HUDEP-2 (cell line): ENCODE measurements at regions not wholly inside any gene's neighbourhood (a gene's known extent, or its start where the extent isn't known, plus 50 kb on each side); places are given as distances from the start of the nearest gene placed in this dataset.

Experiments
- DNase-seq, 76 experiments: peaks; one replicate each; lab custom pipeline; 2025; ENCODE audit not compliant: unreplicated experiment in 76 of 76; lab: John Stamatoyannopoulos, UW

DNA sequence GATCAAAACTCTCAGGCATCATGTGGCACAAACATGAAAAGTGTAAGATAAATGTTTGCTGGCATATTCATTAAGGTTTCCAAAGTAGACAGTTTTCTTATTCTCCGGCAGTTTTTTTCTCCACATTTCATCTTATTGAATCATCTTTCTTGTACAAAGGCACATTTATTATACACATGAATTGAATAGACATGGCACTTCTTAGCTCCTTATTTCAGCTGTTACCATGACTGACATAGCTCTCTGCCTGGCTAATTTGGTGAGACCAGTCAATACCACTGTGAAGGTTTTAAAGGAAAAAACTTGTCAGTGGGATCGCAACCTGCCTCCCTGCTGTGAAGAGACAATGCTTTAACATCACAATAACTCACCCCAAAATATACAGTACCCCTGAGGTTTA, 285.0 kb upstream of the PCDH20 start:
- no peak for DNase-seq

DNA sequence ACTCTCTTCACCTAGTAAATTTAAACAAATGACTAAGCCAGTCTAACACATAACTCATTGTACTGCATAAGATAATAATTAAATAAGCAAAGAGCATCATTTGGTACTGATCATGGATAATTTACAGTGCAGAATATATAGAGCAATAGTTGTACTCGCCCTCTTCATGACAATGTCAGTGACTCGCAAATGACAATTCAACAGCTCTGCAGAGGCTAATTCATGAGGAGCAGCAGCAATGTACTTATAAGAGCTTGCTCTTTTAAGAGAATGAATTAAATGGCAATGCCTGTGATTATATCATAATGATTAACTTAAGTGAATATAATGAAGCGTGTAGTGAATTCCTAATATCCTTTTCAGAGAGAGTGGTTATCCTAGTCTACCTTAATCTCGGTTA, 284.5 kb upstream of the PCDH20 start:
- DNase-seq, result no peak

DNA sequence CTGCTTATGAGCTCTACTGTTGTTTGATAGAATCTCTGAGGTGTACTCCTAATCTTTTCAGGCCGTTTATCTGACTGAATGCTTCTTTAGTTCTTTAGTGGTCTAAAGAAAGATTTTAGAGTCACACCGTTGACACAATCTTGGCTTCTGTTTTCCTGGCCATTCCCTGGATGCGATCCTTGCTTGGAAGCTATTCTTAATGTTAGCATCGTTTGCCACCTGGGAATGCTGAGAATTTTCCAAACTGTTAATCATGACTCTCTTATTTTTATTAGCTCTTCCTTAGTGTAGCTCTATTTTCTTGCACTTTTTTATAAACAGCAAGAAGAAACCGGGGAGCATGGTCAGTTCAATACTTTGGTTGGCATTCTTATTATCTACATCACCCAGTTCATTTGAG, 281.0 kb upstream of the PCDH20 start:
- DNase-seq, result no peak

DNA sequence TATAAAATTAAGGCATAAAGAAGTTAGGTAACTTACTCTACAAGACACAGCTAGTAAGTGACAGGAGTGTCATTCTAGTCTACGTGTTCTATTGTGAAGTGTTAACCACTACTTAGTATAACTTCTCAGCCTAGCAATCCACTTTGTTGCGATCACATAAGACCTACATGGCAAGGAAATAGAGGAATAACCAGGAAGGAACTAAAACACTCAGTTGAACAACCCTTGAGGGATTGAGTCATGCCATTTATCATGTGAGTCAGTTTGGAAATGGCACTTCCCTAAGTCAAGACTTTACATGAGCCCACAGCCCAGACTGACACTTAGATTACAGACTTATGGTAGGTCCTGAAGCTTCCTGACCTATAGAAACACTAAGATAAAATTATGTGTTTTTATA, 279.5 kb upstream of the PCDH20 start:
- DNase-seq, result no peak

DNA sequence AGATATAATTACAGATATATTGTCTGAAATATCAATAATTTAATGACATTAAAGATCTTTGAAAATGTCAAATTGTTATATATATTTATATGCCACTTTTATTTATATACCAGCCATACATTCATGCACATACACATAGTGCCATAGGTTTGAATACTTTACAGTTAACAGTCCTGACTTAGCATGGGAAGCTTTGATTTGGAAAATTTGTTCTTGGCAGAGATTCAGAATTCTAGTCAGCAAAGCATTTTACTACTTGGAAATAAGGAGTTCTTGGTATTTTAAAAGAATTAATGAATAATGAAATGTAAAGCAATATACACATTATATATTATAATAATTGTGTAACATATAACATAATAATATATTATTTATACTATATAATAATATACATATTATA, 277.0 kb upstream of the PCDH20 start:
- DNase-seq, result no peak

DNA sequence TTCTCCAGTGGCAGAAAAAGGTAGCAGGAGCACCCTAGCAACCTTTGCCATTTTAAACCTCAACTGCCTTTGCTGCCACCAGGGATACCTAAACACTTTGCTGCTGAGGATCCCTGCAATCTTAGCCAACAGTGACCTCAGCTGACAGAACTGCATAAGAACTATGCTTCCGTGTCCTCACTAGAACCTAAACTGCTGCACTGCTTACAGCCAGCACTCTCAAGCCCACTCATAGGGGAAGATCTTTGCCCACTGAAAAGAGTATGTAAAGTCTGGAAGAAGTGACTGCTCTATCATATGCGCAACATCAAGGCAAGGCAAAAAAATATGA, 270.0 kb upstream of the PCDH20 start:
- DNase-seq, result peak in 15 of 76 experiments; percentile 1 to 31 (median 12)

DNA sequence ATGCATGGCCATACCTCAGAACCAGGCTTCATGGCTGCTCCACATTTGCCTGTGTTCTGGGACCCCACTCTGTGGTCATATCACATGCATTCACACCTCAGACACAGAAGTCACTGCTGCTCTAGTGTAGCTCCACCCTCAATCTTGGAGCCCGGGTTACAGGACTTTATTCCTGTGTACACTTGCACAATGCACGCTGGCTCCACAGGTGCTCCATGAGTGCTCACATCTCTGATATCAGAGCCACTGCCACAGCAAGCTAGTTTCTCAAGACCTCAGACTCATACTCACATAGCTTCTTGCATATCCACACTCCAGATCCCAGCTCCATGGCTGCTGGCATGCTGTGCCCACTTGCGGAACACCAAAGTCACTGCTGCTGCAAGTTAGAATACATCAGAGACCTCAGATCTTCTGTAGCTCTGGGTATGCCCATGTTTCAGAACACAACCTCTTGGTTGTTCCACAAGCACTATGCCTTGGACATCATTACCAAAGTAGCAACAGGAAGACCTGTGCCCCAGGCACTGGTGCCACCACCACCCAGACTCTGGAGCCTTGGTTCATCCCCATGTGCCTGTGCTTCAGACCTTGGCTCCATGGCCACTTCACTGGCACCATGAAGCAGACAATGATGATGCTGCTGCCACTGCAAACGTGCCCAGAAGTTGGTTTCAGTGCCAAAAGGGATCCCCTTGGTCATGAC, 269.5 kb upstream of the PCDH20 start:
- DNase-seq, result no peak

DNA sequence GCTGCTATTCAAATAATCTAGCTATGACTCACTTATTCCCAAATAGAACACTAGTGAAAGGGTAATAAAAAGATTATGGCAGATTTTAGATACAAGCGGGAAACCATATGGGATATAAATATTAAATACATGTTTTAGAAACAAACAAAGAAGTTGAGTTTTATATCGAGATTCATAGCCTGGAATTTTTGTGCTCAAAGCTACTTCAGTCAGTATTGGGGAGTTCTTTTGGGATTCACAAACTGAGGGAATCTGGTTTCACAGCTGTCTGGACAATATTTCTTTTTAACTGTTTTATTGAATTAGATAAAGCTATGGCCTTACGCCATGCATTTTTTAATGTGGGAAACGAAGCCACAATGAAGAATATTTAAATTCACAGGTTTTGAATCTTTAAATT, 257.1 kb upstream of the PCDH20 start:
- DNase-seq, result no peak

DNA sequence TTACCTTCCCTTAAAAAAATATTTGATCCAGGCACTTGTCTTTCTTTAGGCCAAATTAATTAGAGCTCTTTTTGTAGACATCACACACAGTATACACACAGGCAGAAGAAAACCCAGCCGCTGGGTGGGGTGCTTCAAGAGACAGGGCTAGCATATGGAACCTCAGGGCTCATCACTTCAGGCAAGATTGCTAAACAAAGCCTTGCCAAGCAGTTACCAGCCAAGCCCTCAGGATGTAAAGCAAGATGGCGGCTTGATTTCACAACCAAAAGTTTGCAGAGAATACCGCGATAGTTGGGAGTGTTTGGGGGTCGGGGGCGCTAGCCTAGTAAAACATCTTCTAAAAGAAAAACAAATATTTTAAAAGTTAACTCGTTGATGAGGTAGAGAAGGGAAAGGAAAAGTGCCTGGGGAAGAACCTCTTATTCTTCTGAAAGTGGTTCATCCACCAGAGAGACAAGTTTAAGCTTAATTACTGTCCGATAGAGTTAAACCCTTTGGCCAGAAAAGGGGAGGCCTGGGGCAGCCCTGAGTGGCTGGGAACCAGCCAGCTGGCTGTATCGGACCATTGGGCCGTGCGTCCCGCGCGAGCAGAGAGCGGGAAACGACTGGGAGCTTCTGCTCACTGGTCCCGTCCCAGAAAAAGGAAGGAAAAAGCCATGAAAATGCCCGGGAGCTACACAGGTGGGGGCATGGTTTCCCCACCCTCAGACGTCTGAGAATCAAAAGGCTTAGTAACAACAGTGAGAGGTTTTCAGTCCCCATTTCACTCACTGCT, 254.9 kb upstream of the PCDH20 start:
- no peak for DNase-seq

DNA sequence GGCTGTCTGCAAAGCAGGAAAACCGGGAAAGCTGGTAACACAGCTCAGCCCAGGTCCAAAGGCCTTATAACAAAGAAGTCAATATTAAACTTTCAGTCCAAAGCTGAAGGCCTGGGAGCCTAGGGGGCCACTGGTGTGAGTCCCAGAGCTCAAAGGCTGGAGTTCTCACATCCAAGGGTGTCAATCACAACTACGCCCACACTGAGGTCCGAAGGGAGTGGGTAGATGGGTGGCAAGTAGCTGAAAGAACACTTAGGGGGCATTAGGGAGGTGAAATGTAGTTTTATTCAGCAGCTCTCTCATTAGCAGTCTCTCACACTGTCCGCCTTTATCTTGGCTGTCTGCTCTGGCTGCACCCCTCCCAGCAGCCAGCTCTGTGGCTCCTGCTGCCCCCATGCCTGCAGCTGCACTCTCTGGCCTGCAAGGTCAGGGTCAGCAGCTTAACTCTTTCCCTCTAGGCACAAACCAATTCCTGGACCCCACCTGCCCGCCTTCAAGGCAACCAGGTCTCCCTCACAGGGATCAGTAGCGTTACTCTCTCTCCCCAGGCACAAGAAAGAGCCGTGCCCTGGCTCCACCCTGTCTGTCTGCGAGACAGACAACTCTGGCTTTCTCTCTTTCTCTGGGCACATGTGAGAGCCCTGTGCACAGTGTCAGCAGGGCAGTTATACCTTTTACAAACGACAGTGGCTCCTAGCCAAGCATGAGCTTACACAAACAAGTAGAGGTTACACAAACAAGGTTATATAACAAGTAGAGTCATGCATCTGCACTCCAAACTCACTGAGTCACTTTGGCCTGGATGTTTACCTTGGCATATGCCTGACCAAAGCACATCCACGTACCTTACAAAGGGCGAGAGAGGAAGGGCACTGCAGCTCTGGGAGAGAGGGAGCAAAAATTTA, 249.4 kb upstream of the PCDH20 start:
- no peak for DNase-seq

DNA sequence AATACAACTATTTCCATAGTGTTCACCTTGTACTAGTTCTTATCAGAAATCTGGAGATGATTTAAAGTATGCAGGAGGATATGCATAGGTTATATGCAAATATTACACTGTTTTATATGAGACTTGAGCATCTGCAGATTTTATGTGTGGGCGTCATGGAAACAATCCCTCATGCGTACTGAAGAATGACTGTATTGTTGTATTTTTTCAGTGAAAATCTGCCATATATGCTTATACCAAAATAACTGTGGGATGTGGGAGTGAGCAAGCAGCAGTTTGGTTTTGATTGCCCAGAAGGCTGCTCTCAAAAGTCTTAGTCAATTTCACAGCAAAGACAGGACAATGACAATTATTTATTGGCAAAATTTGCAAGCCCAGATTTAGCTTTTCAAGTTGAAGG, 238.8 kb upstream of the PCDH20 start:
- no peak for DNase-seq

DNA sequence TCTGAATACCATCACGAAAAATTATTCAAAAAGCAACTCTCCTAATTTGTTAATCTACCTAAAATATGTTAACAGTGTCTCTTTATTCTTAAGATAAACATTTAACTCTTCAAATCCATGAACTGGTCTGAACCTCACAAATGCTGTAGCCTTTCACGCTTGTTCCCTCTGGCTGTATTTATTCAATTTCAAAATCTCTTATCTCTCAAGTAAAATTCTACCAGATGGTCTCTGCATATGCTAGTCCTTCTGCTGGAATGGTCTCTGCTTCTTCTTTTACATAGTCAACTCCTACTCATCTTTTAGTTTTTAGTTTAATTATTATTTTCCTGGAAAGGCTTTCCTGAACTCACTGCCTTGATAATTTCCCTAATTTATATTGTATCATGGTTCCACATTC, 232.9 kb upstream of the PCDH20 start:
- no peak for DNase-seq

DNA sequence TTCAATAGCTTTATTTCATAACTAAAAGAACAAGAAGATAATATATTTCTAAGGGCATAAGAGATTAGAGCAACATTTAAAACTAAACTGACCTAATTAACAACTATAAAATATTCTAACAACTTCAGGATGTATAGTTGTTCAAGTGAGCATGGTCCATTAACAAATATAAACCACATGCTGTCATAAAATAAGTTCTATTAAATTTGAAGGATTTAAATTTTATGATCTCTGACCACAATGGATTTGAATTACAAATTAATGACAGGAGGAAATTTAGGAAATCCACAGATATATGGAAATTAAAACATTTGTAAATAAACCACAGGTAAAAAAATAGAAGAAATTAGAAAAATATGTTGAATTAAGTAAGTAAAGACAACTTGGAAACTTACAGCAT, 196.5 kb upstream of the PCDH20 start:
- DNase-seq, result no peak

DNA sequence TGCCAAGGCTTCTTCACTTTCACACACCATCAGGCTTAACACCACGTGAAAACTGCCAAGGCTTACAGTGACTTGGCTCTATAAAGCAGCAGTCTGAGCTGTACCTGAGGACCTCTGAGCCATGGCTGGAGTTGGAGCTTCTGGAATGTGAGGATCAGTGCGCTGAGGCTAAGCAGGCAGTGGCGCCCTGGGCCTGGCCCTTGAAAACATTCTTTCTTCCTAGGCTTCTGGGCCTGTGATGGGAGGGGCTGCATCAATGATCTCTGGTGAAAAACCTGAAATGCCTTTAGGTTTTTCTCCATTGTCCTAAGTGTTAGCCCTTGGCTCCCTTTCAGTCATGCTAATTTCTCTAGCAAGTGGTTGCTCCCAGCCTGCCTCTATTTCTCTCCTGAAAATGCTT, 192.5 kb upstream of the PCDH20 start:
- no peak for DNase-seq

DNA sequence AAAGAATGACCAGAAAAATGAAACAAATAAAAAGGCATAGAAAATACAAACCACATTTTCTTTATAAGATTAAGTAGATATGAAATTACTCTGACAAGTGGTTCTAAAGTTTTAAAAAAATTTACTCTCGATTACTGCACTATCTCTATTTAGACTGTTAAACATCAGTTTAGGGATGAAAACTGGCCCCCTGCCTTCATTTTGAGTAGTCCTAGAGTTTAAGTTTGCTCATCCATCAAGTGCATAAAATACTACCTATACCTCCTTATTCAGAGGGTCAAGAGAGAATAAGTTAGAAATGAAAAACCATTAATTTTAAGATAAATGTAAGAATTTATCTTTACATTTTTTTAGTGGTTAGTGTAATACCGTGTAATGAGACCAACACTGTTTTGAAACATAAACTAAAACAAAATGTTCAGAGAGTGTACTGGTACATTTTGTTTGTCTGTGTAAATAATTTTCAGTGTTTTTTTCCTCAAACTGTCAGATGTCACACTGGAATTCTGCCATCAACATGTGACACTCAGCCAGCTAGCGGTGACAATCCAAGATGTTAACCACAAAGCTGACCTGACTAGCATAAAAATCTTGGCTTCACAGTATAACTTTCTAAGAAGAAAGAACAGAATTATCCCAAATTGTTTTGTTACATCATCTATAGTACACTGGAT, 184.8 kb upstream of the PCDH20 start:
- no peak for DNase-seq

DNA sequence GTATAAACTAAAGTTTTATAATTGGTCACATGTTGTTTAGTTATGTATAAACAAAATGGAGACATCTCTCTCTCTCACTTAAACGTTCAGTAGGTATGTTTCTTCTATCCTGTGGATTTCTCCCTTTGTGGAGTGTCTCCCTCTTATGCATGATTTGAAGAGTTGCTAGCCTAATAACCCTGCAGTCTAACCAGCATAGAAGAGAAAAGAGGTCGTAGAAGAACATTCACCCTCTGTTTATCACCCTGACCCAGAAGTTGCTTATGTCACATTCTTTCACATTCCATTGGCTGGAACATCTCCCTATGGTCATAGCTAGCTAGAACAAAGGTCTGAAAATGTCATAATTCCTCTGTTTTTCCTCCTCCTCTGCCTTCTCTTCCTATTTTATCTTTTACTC, 176.8 kb upstream of the PCDH20 start:
- no peak for DNase-seq

DNA sequence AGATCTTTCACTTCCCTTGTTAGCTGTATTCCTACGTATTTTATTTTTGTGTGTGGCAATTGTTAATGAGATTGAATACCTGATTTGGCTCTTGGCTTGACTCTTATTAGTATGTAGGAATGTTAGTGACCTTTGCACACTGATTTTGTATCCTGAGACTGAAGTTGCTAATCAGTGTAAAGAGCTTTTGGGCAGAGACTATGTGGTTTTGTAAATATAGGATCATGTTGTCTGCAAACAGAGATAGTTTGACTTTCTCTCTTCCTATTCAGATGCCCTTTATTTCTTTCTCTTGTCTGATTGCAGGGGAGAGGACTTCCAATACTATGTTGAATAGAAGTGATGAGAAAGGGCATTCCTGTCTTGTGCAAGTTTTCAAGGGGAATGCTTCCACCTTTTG, 160.3 kb upstream of the PCDH20 start:
- DNase-seq, result no peak

DNA sequence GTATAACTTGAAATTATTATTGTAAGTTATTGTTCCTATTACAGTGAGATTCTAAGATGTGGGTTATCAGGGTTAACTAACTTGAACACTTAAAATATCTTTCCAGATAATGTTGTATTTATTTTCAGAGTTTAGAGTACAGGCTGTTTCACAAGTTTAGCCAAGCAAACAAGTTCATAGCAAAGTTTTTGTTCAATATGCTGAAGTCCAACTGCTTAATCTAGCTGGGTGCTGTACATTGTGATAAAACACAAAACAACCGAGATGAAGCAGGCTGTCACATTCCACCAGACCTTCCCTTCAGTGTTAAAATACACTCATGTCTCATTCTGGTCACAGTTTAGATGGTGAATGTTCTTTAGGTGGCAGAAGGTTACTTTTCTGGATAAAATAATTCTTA, 148.0 kb upstream of the PCDH20 start:
- no peak for DNase-seq

DNA sequence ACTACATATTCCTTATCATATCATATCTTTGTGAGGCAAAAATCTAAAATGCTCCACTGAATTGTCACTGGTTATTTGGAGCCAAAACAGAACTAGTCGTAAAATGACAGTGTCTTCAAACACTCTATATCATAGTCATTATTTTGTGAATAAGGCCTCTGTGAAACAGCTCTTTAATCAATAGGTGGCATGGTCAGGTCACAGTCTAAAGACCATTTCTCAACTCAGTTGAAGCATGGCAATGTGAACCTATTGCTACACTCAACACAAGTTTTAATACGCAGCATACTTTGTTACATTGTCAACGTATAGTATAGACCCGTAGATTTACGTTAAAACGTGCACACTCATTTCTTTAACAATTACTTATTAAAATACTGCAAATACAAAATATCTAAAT, 131.3 kb upstream of the PCDH20 start:
- DNase-seq, result no peak

DNA sequence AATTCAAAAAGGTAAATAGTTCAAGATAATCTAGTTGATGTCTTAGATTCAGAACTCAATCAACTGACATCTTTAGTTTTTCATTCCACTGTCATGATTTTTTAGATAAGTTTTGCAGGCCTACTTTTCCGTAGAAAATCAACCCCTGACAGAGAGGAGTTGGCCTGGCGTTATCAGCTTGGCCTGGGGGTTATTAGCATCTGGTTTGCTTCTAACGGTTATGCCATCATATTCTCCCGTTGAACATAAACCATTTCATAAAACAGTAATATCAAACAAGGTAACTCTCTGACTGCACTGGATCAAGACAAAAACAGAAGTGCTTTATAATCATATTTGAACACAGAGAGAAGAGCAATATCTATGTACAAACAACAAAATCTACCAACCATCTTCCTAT, 130.8 kb upstream of the PCDH20 start:
- DNase-seq, result no peak

DNA sequence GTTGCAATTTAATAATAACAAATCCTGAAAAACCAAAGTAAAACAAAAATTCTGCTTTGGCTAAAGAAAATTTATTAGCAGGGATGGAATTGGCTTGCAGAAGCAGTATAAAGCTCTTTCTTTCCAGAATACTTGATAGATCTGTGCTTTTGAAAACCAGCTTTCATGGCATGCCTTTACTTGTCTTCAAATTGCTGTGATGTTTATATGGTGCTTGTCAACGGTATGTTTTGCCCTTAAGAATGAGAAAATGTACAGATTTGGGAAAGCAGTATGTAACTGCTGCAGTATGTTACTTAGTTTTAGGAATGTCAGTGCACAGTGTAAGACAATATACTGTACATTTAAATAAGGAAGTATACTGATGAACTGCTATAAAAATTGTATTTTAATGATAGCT, 120.8 kb upstream of the PCDH20 start:
- DNase-seq, result no peak
